HG03378 (cell line): ENCODE measurements at regions not wholly inside any gene's neighbourhood (a gene's known extent, or its start where the extent isn't known, plus 50 kb on each side); places are given as distances from the start of the nearest gene placed in this dataset.

Experiments used
- ATAC-seq: cut with Tn5 transposase; IDR thresholded peaks from one replicate; pipeline ENCODE4 v1.9.1; 2021; ENCODE audit warnings: mild to moderate bottlenecking, moderate library complexity; ENCODE audit not compliant: unreplicated experiment

GRCh38 chr3:72153477-72154314 lies 368.7 kb upstream of the PROK2 start:
- no peak for ATAC-seq

- ATAC-seq, result no peak
Measured at GRCh38 chr3:72152551-72153476, 367.9 kb upstream of the PROK2 start.

DNA sequence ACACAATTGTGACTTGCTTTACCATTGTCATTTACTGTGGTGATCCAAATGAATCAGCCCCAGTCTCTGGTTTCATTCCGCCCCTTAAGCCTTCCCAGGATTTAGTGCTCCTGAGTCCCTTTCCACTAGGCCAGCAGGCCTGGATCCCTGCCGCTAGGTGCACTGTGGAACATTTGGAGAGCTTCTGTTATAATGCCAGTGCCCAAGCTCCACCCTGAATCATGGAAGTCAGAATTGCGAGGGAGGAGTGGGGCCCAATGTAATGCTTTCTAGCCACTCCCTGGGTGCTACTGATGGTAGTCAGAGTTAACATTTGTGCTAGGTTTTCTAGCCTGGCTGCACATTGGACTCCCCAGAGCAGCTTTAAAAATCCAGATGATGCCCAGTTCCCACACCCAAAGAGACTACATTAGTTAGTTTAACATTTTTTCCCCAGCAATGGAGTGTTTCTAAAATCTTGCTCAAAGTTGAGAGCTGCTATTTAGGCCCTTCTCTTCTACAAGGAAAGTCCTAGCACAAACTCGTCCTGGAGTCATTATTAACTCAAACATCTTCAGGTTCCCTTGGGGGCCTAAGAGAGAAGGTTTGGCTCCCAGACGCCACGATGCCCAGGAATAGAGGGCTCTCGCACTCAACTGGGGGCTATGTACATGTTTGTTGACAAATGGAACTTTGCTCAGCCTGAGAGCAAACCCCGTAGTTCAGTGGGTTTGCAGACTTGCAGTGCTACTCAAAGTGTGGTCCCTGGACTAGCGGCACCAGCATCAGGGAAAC lies 366.7 kb upstream of the PROK2 start:
- ATAC-seq, result no peak

- ATAC-seq, result no peak
Measured at GRCh38 chr3:72150634-72151412, 365.9 kb upstream of the PROK2 start.

DNA sequence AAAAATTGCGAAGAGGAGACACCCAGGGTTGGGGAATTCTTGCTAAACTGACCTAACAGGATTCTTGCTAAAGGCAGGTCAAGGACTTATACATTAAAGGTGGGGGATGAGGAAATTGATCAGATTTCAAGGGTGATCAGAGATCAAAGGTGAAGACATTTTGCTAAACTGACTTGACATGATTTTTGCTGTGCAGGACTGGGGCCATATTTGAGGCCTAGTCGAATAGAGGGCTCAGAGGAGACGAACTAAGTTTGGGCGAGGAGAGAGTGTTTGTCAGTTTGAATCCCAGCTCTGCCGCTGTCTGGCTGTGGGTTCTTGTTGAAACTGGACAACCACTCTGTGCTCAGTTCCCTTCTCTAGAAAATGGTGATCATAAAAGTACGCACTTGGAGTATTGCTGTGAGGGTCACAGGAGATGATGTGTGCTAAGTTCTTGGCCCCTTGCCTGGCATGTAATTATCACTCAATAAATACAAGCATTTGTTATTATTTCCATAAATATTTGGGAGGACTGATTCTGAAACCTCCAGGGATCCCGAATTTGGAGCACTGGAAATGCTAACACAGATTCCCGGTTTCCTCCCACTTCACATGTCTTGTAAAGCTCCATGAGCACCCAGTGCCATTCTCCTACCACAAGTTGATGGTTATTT lies 364.8 kb upstream of the PROK2 start:
- no peak for ATAC-seq

GRCh38 chr3:72147600-72147999 lies 362.7 kb upstream of the PROK2 start:
- ATAC-seq, result no peak

DNA sequence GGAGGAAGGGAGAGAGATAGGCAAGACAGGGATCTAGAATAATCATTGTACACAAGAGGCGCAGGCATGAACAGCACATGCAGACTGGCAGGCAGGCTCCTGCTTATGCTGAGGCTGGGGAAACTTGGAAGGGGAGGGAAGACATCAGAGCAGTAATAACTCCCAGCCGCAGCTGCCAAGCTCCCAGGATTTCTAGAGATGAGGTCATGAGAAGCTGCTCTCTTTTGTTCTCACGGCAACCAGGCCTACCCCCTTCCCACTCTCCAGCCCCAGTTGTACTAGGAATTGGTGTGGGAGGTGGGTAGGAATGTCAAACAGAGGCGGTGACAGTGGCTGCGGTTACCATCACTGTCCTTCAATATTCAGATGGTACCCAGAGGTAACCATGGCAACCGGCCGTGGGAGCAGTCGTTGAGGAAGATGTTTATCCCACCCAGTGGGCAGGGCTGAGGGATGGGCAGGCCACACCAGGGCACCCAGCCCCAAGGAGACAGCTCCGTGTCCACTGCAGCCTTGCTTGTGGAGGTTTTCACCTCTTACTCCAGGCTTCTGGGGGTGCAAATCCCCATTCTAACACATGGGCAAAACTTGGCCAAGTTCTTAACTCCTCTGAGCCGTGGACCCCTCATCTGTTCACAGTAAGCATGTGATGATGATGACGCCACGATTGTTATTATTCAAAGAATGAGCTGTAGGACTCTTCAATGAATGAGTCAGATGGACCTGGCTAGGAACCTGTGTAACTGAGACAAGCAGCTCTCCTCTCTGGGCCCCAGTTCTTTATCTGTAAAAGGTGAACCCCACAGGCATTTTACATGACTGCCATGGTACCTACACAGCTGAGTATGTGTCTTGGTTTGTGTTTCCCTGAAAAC lies 360.8 kb upstream of the PROK2 start:
- no peak for ATAC-seq

GRCh38 chr3:72144773-72145505 lies 360.0 kb upstream of the PROK2 start:
- peak; percentile 80 for ATAC-seq

- ATAC-seq, result no peak
Measured at GRCh38 chr3:72143966-72144717, 359.2 kb upstream of the PROK2 start.

DNA sequence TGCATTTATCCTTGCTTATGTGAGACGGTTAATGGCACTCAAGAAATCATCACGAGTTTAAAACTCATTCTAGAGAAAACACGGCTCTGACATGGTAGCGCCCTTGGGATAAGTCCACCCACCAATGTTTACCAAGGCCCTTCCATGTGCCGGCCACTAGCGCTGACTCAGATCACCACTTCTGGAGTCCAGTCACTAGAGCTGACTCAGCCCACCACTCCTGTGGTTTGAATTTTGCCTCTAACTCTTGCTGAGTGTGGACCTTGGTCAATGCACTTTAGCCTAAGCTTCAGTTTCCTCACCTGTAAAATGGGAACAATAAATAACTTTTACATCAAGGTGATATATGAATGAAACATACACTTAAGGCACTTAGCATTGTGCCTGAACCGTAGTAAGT lies 358.4 kb upstream of the PROK2 start:
- ATAC-seq, result no peak

- no peak for ATAC-seq
Measured at GRCh38 chr3:72142028-72142427, 357.1 kb upstream of the PROK2 start.

DNA sequence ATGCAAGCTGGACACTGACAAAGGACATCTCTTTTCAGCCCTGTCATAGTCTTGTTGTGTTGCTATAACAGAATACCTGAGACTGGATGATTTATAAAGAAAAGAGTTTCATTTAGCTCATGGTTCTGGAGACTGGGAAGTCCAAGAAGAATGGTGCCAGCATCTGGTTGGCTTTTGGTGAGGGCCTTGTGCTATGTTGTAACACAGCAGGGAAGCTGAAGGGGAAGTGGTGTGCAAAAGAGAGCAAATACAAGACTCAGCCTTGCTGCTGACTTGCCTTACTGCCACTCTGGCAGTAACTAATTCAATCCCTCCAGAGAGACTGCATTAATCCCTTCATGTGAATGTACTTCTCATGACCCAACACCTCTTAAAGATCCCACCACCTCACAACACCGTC lies 356.3 kb upstream of the PROK2 start:
- no peak for ATAC-seq

DNA sequence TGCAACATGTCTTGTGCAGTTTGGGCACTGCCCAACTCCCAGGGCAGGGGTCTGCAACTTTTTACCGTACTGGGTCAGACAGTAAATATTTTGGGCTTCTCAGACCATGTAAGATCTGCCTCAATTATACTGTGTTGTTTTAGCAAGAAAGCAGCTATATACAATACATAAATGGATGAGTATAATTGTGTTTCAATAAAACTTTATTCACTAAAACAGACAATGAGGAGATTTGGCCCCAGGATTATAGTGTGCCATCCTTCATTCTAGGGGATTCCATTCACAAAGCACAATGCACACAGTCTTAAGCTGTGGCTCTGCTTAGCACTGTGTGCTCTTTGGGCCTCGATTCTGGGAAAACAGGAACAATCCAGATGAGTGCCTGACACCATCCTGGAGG lies 354.4 kb upstream of the PROK2 start:
- no peak for ATAC-seq

DNA sequence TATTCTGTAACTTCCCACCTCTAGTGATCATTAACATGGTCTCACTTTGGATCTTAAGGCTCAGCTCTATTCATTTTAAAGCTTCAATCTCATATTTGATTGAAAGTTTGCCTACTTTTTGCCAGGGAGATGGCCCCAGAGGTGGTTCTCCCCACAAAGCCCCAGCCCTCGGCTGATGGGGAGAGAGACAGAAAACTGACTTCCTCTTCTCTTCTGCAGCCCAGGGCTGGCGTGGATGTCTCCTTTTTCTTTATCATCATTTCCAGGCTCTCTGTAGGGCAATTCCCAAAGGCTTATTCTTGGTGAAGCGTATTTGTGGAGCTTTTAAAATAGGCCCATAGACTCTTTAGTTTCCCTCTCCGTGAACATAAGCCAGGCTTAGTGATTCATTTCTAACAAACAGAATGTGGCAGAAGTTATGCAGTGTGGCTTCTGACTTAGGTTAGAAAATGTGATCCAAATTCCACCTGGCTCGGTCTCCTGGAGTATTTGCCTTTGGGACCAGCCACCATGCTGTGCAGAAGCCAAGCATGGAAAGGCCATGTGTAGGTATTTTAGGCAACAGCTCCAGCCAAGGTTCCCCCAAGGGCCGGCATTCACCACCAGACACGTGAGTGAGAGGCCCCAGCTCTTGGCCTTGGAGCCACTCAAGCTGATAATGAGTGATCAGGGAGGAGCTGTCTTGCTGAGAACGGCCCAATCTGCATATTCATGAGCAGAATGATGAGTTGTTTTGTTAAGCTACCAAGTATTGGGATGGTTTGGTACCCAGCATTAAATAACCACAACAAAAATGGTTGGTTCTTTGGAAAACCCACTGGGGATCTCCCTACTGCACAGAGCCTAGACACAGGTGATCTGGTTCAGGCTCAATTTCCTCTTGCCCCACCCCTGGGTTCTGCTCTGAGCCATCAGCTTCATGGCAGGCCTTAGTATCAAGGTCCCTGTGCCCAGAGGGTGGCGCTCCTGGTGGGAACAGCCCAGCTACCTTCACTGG lies 353.2 kb upstream of the PROK2 start:
- ATAC-seq, result no peak

- ATAC-seq, result no peak
Measured at GRCh38 chr3:72135636-72136035, 350.7 kb upstream of the PROK2 start.

DNA sequence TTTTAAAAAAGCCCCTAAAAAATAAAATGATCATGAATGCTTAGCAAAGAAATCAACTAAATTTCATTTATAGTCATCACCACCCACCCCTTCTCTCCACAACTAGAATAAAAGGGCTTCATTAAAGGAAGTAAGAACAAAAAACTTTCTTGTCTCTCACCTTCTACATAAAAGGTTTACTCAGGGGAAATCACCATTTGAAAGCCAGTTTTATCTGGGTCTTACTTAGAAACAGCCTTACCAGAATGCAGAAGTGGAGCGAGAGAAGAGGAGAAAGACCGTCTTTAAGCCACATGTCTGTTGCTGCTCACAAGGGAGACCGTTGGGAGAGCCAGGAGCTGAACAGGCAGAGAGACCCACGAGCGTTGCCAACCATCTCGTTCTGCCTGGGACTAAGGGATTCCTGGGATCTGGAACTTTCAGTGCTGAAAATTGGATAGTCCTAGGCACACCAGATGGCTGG lies 350.1 kb upstream of the PROK2 start:
- ATAC-seq, result no peak
